HG02870 (cell line): ENCODE measurements at regions not wholly inside any gene's neighbourhood (a gene's known extent, or its start where the extent isn't known, plus 50 kb on each side); places are given as distances from the start of the nearest gene placed in this dataset.

Source experiments
- ATAC-seq: cut with Tn5 transposase; IDR thresholded peaks from one replicate; pipeline ENCODE4 v1.9.1; 2021; ENCODE audit warnings: mild to moderate bottlenecking, moderate library complexity; ENCODE audit not compliant: unreplicated experiment

DNA sequence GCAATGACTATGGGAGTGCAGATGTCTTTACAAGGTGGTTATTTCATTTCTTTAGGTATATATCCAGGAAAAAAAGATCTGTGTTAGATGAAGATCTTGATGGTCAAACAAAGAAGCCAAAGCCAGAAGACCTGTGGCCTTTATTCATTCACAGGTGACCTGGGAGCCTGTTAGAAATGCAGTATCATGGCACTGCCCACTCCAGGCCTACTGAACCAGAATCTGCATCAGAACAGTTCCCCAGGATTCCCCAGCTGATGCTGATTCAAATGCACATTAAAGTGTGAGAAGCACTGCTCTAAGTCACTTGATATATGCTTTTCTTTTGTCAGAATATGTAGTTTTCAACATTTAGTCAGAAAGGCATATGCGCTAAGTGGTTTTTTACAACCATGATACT, 251.1 kb downstream of the IPMK start:
- ATAC-seq, result no peak

DNA sequence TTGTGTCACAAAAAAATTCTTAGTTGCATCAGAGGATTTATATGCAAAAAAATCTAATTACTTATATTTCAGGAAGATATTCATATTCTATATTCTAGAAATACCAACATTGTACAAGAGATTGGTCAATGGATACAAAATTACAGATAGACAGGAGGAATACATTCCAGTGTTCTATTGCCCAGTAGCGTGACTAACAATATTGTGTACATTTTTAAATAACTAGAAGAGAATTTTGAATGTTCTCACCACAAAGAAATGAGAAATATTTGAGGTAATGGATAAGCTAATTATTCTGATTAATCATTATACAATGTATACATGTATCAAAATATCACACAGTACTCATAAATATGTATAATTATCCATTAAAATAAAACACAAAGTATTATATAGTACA, 253.3 kb downstream of the IPMK start:
- ATAC-seq, result no peak

GRCh38 chr10:58013406-58013805, 254.3 kb downstream of the IPMK start:
- no peak for ATAC-seq

- no peak for ATAC-seq
Observed at GRCh38 chr10:58010073-58010702, 257.5 kb downstream of the IPMK start.

DNA sequence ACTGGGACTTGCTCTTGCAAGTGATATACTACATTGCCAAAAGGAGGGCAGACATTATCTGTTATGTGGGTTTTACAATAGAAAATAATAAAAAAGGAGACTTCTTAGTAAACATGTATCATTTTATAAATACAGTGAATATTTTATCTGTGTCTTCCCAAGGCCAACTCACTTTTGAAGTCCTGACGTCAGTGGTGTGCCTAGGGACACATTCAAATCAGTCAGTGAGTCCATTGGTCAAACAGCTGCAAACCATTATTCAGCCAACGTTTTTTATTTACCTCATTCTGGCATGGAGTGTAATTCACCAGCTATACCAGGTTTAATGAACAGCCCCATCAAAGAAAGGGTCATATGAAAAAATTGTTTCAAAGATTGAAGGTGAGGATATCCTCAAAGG, 263.7 kb downstream of the IPMK start:
- ATAC-seq, result no peak

GRCh38 chr10:58001159-58001558, 266.5 kb downstream of the IPMK start:
- ATAC-seq, result no peak

DNA sequence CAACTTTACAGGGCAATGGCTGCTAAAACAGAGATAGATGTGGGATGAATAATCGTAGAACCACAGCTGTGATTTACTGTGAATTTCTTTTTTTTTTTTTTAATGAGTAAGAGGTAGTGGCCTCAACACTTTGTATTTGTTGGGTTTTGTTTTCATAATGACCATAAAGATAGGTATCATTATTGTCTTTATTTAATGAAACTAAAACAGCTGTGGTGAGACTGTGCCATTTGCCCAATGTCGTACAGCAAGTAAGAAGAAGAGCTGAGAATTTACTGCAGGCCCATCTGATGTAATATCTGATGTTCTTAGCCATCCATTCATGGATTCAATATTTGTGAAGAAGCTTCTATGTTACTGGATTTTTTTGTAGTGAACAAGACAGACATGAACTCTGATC, 271.2 kb downstream of the IPMK start:
- no peak for ATAC-seq

- no peak for ATAC-seq
Observed at GRCh38 chr10:57993302-57993701, 274.4 kb downstream of the IPMK start.

DNA sequence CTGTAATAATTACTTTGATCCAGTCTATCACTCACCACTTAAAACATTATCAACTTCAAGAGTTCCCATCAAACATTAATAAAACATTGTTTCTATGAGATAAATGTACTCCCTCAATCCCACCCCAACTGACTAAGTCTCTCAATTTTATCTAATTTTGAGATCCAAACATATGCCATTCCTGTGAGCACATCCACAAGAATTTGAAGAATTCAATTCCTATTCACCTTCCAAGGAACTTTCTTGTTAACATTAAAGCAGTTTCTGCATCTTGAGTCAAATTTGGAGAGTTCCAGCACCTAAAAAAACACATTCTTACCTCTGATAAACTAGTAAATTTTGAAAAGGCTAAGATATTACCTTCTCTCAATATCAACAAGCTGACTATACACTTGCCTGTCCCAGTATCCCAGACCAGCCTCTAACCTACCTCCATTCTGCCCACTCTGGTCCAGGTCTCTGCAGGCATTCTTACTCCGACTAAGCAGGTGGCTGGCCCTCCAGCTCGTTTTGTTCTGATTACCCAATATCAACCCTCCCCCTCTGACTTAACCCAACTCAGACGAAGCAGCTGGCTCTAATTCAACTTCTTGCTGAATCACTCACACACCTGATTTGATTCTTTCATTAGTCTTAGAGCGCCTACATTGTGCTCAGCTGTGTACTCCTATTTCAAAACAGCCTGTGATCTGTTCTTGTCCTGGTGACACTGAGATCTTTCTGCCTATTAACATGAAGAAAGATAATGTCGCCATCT, 275.2 kb downstream of the IPMK start:
- no peak for ATAC-seq

DNA sequence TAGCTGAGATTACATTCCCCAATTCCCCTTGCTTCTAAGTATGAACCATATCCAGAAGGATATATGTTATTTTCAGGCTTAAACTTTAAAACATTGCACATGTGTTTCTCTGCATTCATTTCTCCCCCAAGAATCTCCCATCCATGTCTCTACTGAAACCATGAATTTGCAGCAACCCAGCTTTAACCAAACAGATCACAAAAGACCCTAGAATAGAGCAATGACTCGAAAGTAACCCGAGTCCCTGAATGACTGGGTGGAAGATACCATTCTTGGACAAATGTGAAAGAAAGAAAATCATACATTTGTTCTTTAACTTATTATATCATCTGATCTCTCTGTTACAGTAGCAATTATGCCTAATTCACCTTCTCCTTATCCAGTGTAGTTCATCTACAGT, 278.7 kb downstream of the IPMK start:
- no peak for ATAC-seq

DNA sequence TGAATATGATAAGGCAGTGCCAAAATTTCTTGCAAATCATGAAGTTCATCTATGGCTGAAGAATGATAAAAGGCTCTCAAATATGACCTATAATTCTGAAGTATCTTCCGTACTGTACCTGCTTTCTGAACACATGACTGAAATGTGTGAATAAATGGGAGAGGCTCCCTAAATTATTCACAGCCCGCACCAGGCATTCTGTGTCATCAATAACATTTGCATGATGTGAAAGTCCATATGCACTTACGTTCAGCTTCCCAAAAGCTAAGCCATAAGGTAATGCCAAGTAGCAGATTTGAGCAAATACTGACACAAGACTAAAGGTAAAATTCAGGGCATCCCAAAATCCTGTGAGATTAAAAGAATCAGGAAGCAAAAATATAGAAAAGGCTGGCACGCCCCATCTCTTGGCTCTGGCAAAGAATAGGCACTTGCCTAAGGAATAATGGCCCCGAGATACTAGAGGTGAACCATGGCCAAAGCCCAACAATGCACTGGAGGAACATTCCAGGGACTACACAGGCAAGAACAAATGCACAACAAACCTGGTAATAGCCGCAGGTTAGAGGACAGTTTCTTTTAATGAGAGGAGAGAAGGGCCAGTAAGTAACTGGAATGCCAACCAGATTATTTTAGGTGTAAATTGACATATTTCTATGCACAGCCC, 280.5 kb downstream of the IPMK start:
- ATAC-seq, result no peak

GRCh38 chr10:57986422-57986821, 281.3 kb downstream of the IPMK start:
- ATAC-seq, result no peak

GRCh38 chr10:57983281-57983791, 284.4 kb downstream of the IPMK start:
- ATAC-seq, result no peak

DNA sequence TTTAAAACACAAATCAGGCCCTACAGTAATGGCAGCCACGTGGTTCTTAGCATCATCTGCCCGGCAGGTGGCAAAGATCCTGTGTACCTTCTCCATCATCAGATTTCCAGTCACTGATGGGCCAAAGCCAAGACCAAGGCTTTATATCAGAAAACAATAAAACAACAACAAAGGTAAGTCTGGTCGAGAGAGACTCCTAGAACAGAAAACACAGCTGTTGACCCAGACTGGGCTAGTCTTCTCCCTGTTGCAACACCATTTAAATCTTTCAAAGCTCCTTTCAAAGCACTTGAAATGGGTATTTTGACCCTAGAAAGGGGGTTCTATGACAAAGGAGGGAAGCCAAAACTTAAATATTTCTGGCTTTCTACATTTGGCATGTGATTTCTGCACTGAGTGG, 285.6 kb downstream of the IPMK start:
- no peak for ATAC-seq

- no peak for ATAC-seq
Observed at GRCh38 chr10:57979956-57980355, 287.7 kb downstream of the IPMK start.

GRCh38 chr10:57979491-57979890, 288.2 kb downstream of the IPMK start:
- ATAC-seq, result no peak

DNA sequence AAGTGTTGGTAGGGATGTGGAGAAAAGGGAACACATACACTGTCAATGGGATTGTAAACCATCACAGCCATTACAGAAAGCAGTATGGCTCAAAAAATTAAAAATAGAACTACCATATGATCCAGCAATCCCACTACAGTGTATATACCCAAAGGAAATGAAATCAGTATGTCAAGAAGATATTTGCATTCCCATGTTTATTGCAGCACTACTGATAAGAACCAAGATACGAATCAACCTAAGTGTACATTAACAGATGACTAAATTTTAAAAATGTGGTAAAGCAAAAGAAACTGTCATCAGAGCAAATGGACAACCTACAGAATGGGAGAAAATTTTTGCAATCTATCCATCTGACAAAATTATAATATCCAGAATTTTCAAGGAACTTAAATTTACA, 290.4 kb downstream of the IPMK start:
- no peak for ATAC-seq

DNA sequence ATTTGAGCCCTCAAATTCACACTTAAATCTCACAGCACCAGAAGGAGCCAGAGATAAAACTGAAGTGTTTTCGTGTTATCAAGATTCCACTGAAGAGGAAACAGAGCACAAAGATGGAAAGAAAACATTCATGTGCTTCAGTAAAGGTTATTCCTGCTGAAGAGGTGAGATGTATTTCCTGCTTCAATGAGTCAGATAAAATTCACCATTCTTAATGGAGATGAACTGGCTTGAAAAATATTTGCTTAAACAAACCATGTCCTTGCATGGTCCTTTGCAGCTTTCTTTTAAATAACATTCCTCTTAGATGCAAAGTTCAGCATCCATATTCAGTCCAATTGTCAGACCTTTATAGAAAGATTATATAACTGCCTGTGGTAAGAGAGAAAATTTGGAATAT, 294.2 kb downstream of the IPMK start:
- ATAC-seq, result no peak

- ATAC-seq, result no peak
Observed at GRCh38 chr10:57972783-57973182, 294.9 kb downstream of the IPMK start.

- no peak for ATAC-seq
Observed at GRCh38 chr10:57968328-57969016, 299.2 kb downstream of the IPMK start.

- ATAC-seq, result no peak
Observed at GRCh38 chr10:57964351-57964750, 303.3 kb downstream of the IPMK start.
